ENCODE measurements at regions not wholly inside any gene's neighbourhood (a gene's known extent, or its start where the extent isn't known, plus 50 kb on each side); places are given as distances from the start of the nearest gene placed in this dataset.

DNA sequence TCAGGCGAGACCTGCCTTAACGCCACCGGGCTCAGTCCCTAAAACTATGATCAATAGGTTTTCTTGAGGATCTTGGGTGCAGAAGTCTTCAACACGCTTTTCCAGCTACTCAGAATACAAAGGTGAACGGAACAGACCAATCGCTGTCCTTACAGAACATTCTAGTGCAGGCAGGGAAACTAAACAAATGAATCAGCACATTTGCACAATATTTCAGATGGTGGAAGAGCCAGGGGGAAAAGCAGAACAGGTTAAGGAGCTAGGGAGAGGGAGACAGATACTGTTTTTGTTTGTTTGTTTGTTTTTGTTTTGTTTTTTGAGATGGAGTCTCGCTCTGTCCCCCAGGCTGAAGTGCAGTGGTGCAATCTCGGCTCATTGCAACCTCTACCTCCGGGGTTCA, 271.1 kb downstream of the TFAP2C start:
- intact Hi-C loops (cut with DNase I), result no loop called here
- TF ChIP-seq CTCF (IDR thresholded peaks at IDR 0.05), result no peak
- Histone ChIP-seq H3K27me3 (no peaks in the 10 kb centered on the region), H3K4me3 (no peak overlapping the region), H3K27ac (no peak overlapping the region), H3K36me3 (no peaks in the 10 kb centered on the region), H3K9me3 (no peaks in the 10 kb centered on the region), H3K4me1 (no peaks in the 10 kb centered on the region)
- DNase-seq (ENCODE audit: low spot score in 2 of 2), result no peak

DNA sequence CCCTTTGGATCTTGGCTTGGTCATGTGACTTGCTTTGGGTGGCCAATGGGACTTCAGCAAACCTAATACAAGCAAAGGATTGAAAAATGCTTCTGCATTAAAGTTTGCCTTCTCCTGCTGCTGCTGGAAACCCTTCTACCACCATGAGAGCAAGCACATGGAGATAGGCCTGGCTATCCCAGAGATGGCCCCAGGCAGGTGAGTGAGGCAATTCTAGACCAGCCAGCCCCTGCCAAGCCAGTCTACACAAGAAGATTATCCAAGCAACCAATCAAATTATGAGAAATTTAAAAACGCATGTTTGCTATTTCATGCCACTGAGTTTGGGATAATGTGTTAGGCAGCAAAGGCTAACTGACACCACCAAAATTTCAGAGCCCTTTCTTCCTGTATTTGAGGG, 274.3 kb downstream of the TFAP2C start:
- no peak for DNase-seq (ENCODE audit: low spot score in 2 of 2)

DNA sequence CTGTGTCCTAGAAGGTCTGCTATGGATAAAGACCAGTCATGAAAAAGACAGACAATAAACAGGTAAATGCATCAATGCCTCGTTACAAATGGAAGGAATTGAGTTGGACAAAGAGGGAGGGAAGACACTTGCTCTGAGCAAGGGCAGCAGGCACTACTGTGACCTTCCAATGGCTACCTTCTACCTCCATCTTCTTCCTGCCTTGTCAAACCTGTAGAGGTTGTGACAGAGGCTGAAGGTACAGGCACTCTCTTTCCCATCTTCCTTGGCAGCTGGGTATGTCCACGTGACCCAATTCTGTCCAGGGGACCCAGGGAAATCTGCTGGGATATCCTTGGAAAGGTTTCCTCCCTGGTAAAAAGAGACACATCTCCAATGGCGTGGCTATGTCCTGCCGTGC, 274.8 kb downstream of the TFAP2C start:
- H3K4me3 ChIP-seq, result no peak overlapping the region
- H3K4me1 ChIP-seq, result no peaks in the 10 kb centered on the region
- H3K36me3 ChIP-seq, result no peaks in the 10 kb centered on the region
- TF ChIP-seq CTCF (IDR thresholded peaks at IDR 0.05), result no peak
- intact Hi-C loops (cut with DNase I), result no loop called here
- no peak for DNase-seq (ENCODE audit: low spot score in 2 of 2)
- no peaks in the 10 kb centered on the region for H3K9me3 ChIP-seq
- H3K27ac ChIP-seq, result no peak overlapping the region
- H3K27me3 ChIP-seq, result no peaks in the 10 kb centered on the region

More for the DNA sequence above, 274.3 kb downstream of the TFAP2C start:
- H3K27ac ChIP-seq, result no peak overlapping the region
- H3K36me3 ChIP-seq, result no peaks in the 10 kb centered on the region
- no peaks in the 10 kb centered on the region for H3K27me3 ChIP-seq
- no peak for TF ChIP-seq CTCF (IDR thresholded peaks at IDR 0.05)
- H3K4me3 ChIP-seq, result no peak overlapping the region
- H3K4me1 ChIP-seq, result no peaks in the 10 kb centered on the region
- no peaks in the 10 kb centered on the region for H3K9me3 ChIP-seq
- intact Hi-C loops (cut with DNase I), result no loop called here

GRCh38 chr20:56909918-56910714, 281.0 kb downstream of the TFAP2C start:
- H3K4me3 ChIP-seq, result no peak overlapping the region
- H3K27ac ChIP-seq, result no peak overlapping the region
- no peak for TF ChIP-seq CTCF (IDR thresholded peaks at IDR 0.05)
- intact Hi-C loops (cut with DNase I), result no loop called here
- H3K27me3 ChIP-seq, result no peaks in the 10 kb centered on the region
- DNase-seq (ENCODE audit: low spot score in 2 of 2), result no peak
- H3K36me3 ChIP-seq, result no peaks in the 10 kb centered on the region
- H3K4me1 ChIP-seq, result no peaks in the 10 kb centered on the region
- H3K9me3 ChIP-seq, result no peaks in the 10 kb centered on the region

- no peaks in the 10 kb centered on the region for H3K36me3 ChIP-seq
- H3K27me3 ChIP-seq, result no peaks in the 10 kb centered on the region
- no peak for DNase-seq (ENCODE audit: low spot score in 2 of 2)
- H3K4me1 ChIP-seq, result no peaks in the 10 kb centered on the region
- no peaks in the 10 kb centered on the region for H3K9me3 ChIP-seq
- intact Hi-C loops (cut with DNase I), result no loop called here
- TF ChIP-seq CTCF (IDR thresholded peaks at IDR 0.05), result no peak
- H3K4me3 ChIP-seq, result no peak overlapping the region
- no peak overlapping the region for H3K27ac ChIP-seq
These were observed 282.8 kb downstream of the TFAP2C start for GRCh38 chr20:56911946-56912345.

Measured in ascending aorta (tissue), 2 donors.